Esophagus squamous epithelium (tissue), 4 donors: ENCODE measurements at regions not wholly inside any gene's neighbourhood (a gene's known extent, or its start where the extent isn't known, plus 50 kb on each side); places are given as distances from the start of the nearest gene placed in this dataset.

Source experiments
- CTCF ChIP-seq, 6 experiments: fragments of 450-650 bp in 4 of 6; fragments of 200-600 bp in 2 of 6; sonication (generic) in 2 of 6; IDR thresholded peaks; one replicate each; pipeline ENCODE4 v1.5.1; 2016 to 2019; ENCODE audit warnings: antibody characterized with exemption in 6 of 6, mild to moderate bottlenecking in 4 of 6, moderate library complexity in 4 of 6
- POLR2A ChIP-seq, 4 donors: fragments of 450-650 bp; IDR thresholded peaks; one replicate each; pipeline ENCODE4 v1.6.1; 2017; ENCODE audit warnings: antibody characterized with exemption in 4 of 4, mild to moderate bottlenecking in 4 of 4, moderate library complexity in 3 of 4

- TF ChIP-seq CTCF (IDR thresholded peaks at IDR 0.05) (peak; percentile 11 to 48 (median 24)), POLR2A (IDR thresholded peaks at IDR 0.05) (no peak)
These were observed 226.7 kb upstream of the PRKX start for GRCh38 chrX:3940000-3940610.
